Medulla oblongata (tissue), 1 donor: ENCODE measurements at regions not wholly inside any gene's neighbourhood (a gene's known extent, or its start where the extent isn't known, plus 50 kb on each side); places are given as distances from the start of the nearest gene placed in this dataset.
A peak's percentile ranks its signal among the peaks of the same experiment; 100 is the strongest.
"Not testable (repeated sequence)": the region's sequence is repeated elsewhere in the genome, so short reads cannot be mapped to it uniquely, and the experiment has no call there.

ENCODE experiments used
- DNase-seq: peaks from one replicate; pipeline ENCODE4 v3.0.0-alpha.2; 2015; ENCODE audit errors: extremely low spot score

DNA sequence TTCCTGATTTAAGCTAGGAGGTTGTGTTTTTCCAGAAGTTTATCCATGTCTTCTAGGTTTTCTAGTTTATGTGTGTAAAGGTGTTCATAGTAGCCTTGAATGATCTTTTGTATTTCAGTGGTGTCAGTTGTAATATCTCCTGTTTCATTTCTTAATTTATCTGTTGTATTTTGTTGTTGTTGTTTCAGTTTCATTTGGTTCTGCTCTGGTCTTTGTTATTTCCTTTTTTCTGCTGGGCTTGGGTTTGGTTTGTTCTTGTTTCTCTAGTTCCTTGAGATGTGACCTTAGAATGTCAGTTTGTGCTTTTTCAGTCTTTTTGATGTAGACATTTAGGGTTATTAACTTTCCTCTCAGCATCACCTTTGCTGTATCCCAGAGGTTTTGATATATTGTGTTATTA, 62.8 kb downstream of the SCP2D1 start:
- DNase-seq = not testable (repeated sequence)

GRCh38 chr20:18879262-18879661, 65.7 kb downstream of the SCP2D1 start:
- no peak for DNase-seq

GRCh38 chr20:18886756-18887155, 73.2 kb downstream of the SCP2D1 start:
- DNase-seq = no peak

- no peak for DNase-seq
Observed at GRCh38 chr20:18901980-18902737, 88.6 kb downstream of the SCP2D1 start.

GRCh38 chr20:18904192-18904591, 90.6 kb downstream of the SCP2D1 start:
- no peak for DNase-seq

DNA sequence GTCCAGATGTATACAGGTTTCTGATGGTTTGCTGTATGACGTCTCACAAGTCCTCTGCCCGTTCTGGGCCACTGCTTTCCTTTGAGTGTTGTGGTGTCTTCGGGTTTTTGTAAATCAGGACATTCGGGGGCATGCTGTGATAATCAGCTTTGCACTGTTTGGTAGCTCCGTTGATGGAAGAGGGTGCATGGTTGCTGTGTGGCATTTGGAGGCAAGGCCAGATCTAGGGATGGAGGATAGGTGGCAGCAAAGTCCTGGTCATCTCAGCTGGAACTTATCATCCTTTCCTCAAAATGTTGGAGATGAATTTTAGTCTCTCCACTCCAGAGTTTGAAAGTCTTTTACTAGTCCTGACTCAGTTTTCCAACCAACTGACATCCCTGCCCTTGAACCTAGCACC, 91.0 kb downstream of the SCP2D1 start:
- peak; percentile 31 for DNase-seq

GRCh38 chr20:18906046-18906445, 92.5 kb downstream of the SCP2D1 start:
- DNase-seq = no peak

DNA sequence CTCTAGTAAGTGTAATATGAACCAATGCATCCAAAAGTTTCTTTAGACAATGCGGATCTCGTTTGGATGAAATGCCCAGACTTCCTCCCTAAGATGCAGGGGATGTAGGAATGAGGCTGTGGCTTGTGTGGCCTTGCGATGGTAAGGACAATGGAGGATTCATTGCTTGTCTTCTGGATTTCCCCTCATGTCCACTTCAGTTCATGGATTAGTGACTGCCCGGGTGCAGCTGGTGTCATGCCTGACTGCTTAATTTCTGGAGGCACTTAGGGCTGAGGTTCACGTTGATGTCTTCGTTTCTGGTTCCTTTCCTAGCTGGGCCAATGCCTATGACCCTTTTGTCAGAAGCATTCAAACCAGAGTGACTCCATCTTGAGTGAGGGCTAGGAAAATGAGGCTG, 93.8 kb downstream of the SCP2D1 start:
- no peak for DNase-seq

DNA sequence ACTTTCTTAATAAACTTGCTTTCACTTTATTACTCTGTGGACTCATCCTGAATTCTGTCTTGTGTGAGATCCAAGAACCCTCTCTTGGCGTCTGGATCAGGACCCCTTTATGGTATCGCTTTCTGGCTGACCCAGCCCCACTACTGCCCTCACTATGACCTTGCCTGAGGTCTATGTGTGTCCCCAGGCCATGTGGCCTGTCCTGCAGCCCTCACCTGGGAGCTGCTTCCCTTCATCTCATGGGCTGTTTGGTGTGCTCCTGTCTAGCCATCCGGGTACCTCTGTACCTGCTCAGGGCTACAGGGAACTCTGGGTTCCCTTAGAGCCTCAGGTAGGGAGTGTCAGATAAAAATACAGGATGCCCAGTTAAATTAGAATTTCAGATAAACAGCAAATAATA, 94.5 kb downstream of the SCP2D1 start:
- no peak for DNase-seq

DNA sequence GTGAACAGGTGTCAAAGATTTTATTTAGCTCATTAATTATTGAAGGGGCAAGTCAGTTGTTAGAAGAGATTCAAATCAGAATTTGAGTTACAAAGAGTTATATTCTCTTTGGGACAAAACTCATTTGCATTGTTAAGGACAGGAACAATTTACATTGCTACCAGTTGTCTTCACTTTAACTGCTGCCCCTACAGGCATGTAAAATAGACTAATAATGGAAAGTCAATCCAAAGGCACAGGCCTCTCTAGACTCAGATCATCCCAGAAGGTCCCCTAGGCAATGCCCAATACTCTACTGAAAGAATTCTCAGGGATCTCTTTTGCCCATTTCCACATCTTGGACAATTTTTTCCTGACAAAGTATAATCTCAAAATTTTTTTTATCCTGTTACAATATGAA, 95.7 kb downstream of the SCP2D1 start:
- DNase-seq = no peak

GRCh38 chr20:18913701-18914100, 100.1 kb downstream of the SCP2D1 start:
- DNase-seq = no peak

GRCh38 chr20:18914796-18915195, 101.2 kb downstream of the SCP2D1 start:
- no peak for DNase-seq

DNA sequence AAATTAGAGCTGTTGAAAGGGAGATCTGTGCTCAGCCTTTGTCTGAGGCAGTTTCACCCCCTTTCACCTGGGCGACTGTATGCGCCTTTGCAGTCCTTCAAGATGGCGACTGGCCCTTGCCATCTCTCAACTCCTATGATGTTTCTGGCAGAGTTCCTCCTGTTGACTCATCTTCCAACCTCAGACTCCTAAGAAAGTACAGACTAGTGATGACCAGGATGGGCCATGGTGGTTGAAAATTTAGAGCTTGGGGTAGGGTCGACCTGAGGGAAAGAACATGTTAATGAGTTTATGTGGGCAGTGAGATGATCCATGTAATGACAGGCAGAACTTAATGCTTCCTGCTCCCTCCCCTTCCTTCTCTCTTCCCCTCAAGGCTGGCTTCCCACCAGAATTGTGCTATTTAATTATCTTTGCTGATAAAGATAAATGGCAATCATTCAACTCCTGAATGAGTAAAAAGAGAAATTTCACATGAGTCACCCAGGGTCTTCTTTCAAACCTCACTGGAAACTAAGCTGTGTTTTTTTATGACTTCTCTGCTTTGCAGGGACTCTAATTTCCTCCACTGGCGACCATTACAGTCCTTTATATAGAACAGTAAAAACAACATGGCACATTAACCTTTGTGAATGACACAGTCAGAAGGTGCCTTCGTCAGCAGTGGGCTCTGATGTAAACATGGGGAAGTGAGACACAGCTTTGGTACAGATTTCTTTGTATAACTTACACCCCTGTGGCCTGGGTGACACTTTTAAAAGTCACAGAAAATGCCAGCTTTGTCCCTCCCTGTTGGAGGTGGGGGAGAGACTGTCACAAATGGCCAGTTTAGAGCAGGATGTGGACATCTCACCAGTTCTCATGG, 103.5 kb downstream of the SCP2D1 start:
- no peak for DNase-seq

DNA sequence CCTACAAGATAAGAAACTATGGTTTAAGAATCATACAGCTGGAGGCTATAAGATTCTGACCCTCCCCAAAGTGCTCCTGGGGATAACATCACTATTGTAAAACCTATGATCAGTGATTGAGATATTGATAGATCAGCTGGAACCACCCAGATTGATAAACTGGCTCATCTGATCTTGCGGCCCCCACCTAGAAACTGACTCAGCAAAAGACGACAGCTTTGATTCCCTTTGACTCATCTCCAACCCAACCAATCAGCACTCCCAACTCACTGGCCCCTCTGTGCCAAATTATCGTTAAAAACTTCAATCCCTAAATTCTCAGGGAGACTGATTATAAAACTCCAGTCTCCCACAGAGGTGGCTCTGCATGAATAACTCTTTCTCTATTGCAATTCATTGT, 106.4 kb downstream of the SCP2D1 start:
- DNase-seq = no peak

- DNase-seq = no peak
Observed at GRCh38 chr20:18921291-18921690, 107.7 kb downstream of the SCP2D1 start.

GRCh38 chr20:18922251-18922650, 108.7 kb downstream of the SCP2D1 start:
- DNase-seq = no peak

DNA sequence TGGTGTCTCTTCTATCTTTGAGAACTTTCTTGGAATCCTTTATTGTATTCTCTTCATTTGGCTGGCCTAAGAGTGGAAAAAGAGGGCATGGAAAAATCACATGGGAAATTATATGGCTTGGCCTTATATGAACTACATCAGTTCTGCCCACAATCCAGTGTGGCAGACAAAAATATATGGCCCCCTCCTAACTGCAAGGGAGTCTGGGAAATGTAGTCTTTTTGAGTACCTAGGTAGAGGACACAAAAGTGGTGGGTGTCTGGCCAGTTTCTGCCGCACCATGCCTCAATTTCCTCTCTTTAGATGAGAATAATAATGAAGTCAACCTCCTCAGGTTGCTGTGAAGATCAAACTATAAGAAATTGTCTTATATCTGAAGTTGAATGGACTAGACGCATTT, 109.3 kb downstream of the SCP2D1 start:
- DNase-seq = no peak

DNA sequence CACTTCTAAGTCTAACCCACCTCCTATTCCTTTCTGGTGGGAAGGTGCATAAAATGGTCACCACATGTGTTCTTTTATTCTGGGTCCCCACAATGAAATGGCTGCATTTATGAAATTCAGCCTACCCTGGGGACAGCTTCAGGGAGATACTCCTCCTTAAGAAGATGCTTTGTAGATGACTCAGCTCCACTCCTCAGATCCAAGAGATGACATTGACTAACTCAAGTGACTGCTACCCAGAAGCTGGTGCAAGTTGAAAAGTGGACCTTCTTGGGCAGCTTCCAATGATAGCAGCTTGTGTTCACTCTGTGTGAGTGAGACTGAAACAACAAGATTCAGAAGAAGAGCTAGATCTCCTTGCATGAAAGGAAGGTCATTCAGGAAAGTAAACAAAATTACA, 113.4 kb downstream of the SCP2D1 start:
- DNase-seq = no peak

DNA sequence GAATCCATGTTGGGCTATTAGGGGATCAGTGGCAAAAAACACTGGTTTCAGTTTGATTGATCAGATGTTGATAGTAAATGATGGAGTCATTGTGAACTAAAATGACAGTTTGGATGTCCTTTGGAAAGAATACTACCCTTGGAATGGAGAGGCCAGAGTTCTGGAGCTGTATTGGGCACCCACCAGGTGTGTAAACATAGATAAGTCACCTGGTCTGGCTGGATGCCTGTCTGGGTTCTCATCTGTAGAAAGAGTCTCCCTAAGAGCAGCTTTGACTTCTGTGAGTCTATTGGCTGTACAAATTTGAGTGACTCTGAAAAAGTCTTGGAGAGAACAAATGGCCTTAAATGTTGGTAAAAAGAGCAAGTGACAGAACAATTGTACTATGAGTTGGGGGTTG, 115.0 kb downstream of the SCP2D1 start:
- DNase-seq = no peak

DNA sequence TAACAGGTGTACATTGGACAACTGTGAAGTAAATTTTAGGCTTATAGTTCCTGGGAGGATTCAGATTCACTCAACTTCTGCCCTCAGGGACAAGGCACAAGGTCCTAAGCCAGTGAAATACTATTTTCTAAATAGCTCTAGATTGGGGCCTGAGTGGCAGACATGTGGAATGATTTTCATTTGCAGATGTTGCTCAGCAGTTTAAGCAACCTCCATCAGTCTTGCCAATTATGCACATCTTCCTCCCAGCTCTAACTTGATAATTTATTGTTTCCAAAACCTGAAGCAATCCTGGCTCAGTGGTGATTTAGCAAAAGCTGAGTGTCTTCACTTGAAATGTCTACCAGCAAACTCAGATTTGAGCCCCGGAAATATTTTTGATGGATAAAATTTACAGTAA, 116.2 kb downstream of the SCP2D1 start:
- DNase-seq = no peak

DNA sequence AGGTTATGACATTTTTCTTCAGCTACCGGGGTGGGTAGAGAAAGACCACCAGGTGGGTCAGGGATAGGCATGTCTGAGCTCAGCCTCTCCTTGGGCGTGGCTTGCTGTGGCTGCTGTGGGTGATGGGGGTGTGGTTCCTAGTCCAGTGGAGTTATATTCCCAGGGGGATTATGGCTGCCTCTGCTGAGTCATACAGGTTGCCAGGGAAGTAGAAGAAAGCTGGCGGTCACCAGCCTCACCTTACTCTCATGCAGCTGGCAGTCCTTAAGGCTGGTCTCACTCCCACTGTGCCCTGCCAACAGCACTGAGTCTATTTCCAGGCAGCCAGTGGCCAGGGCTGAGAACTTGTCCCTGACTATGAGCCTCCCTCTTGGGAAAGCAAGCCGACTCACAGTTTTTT, 130.0 kb downstream of the SCP2D1 start:
- peak; percentile 22 for DNase-seq

DNA sequence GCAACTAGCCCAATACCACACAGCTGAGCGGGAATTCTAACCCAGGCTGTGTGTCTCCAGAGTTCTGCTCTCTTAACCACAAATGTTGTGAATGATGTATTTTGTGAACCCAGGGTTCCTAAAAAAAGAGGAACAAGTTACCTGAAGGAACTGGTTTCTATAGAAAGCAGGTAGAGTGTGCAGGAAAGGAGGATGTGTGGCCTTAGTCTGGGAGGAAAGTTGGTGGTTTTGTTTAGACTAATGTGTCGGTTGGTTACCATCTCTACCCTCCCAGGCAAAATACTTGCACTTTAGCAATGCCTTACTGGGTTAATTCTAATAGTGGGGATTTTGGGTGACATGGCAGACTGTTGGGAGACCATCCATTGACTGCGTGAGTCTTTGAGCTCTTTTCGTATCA, 143.3 kb downstream of the SCP2D1 start:
- no peak for DNase-seq

GRCh38 chr20:18957328-18957727, 143.7 kb downstream of the SCP2D1 start:
- DNase-seq = no peak
